ENCODE measurements at regions not wholly inside any gene's neighbourhood (a gene's known extent, or its start where the extent isn't known, plus 50 kb on each side); places are given as distances from the start of the nearest gene placed in this dataset.
"Not testable (repeated sequence)": the region's sequence is repeated elsewhere in the genome, so short reads cannot be mapped to it uniquely, and the experiment has no call there.

DNA sequence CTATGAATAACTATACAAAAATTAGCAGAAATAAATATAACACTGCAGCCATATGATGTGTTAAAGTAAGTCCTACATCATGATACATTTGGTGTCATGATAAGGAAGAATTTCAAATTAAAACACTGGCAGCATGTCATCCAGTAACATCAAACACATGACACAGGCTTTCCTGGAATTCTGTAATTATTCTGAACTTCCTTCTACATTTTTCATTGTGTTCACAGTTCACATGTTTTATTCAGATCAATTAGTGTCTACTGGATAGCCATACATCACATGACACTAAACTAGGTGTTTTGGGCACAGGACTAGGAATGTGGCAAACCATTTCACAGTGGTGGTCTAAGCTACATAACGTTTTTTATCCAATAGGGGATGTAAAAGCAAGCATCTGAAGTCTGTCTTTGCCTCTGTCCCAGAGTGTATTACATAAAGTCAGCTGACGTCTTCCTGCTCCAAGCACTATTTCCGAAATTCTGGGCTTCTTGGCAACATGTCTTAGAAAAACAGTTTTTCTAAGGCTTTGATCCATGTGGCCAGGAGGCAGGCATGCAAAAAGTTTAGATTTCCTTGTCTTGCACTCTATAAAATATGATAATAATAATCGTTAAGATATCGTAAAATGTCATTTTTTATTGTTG, 707.9 kb downstream of the CENPC start:
- DNase-seq (ENCODE audit: low spot score): no peak

DNA sequence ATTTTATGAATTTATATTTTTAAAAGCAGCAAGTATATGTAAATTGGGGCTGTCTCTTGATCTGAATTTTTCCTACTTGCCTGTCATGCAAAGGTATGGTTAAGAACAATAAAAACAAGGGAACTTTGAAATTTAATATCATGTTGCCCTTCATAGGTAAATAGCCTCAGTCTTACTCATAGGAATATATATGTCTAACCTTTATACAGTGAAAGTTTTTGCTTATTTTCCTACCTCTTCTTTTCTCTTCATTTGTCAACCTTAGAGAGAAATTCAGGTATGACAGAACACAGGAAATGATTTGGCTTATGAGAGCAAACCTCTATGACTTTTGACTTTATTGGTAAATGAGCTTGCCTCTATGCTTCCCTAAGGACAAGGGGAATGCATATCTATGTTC, 716.0 kb downstream of the CENPC start:
- no peak for DNase-seq (ENCODE audit: low spot score)

DNA sequence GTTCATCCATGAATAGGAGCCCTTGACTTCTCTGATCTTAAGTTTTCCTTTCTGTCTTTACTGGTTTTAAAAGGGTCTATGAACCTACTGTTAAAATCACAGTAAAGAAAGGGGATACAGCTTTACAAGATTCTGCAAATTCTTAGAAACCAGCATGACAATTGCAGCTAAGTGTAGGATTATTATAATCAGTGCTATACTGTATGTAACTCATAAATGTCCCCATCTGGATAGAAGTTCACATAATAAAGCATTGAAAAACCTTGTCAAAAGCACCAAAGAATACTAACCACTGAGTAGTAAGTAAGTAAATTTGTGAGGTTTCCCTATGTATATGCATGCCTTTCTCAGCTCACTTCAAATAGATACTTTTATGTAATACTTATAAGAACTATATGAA, 724.6 kb downstream of the CENPC start:
- DNase-seq (ENCODE audit: low spot score): no peak

DNA sequence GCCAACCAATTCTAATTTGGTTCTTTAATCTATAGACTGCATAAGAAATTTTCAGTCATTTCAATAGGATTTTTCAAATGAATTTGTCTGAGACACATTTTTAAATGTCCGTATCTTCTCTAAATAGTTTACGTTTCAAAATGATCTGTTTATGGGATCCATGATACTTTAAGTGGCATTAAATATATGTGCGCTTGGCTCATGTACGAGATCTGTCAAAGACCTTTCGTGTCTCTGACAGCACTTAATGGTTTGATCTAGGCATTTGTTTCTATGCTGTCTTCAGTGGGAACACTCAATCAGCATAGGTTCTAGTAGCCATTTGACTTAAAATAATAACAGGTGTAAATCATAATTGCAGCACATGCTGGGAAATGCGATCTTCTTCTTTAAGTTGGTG, 731.0 kb downstream of the CENPC start:
- no peak for DNase-seq (ENCODE audit: low spot score)

DNA sequence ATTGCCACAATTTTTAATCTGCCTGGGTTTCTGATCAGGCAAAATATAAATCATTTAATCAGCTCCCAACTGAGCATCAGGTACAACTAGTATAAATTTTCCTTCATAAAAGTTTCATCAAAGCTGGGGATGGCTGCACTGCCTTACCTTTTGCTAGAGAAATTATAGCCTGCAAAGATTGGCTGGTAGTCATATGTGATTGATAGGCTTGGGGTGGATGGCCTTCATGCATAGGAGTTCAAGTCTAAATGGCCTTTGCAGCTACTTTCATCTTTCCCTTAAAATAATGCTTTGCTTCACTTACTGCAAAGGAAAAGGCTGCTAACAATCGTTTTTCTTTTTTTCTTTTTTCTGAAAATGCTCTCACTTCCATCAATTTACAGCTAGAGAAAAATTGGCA, 739.7 kb downstream of the CENPC start:
- DNase-seq (ENCODE audit: low spot score): no peak

DNA sequence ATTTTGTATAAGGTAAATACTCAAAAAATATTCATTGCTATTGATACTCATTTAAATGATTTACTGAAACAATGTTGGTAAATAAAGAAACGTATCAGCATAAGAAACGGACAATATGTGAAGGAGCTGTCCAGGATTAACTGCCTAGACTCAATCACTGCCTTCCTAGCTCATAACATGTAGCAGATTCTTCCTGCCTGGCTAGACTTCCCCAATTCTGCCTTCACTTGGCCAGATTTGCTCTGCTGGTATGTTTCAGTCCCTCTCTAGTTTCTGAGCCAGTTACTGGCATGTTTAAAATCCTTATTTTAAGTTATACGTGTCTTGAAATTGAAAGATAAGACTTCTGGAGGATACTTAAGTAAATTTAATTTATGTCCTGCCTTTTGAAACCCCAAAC, 740.3 kb downstream of the CENPC start:
- no peak for DNase-seq (ENCODE audit: low spot score)

DNA sequence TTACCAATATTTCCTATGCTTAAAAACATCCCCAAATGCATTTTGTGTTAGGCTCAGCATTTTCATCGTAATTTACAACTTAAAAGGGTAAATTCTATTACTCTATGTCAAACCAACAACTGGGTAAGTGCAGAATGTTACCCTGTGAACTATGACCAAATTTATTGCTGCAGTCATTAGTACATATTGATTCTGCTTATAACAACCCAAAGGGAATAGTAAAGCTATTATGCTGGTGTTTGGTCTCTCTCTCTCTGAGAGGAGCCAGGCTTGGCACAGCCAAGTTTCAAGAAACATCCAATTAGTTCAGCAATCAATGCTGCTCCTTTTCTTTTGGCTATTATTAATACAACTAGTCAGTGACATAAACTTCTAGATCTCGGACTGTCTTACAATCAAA, 747.7 kb downstream of the CENPC start:
- no peak for DNase-seq (ENCODE audit: low spot score)

DNA sequence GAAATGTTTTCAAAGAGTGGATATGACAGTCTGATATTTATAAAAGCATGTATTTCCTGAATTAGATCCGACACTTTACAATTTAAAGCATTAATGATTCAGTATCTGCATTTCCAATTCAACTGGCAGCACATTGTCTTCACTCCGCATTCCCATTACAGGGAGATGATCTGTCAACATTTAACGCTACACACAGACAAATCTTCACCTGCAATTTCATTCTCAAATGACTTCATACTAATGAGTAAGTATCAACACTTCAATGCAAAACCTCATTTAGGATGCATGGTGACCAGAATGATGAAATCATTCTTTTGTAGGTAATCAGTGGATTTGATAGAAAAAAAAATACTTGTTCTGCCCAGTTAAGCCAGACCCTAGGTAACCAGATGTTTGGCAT, 749.6 kb downstream of the CENPC start:
- no peak for DNase-seq (ENCODE audit: low spot score)

DNA sequence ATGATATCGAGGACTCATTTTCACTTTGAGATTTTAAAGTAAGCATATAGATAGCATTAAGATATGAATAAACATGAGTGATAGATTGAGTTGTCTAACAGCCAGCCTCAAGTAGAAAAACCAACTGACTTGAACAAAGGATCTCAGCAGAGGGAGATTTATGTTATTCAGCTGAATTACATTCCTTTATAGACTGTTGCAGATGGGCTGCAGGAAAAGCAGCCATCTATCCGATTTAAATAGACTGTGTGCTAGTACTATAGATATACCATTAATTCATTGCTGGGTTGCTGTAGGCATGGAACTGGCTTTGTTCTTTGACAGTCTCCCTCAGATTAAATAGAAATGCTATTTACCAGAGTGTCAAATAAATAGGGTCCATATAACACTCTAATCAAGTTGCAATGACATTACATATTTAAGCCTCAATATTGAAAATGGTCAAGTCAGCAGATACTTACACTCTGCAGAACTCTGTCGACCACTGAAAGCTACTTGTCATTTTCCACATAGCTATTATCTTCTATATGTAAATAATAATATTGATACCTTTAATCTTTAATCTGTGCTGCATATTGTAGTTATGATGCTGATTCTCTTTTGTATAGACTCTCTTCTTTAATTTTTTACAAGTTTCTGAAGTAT, 750.8 kb downstream of the CENPC start:
- DNase-seq (ENCODE audit: low spot score): no peak

DNA sequence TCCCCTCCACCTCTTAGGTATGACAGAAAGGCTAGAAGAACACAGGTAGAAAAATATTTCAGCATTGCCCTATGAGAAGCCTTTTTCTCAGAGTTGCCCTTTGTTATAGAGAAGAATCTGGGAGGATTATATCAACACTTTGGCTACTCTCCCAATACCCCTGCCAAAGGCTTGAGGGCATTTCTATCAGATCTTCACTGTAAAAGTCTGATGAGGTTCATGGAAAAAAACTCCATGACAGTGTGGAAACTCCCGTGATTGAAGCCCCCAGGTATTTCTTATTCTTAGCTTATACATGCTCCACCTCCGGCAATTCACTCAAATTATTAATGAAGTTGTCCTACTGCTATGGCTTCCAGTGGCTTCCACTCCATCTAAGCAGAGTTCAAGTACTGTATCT, 753.6 kb downstream of the CENPC start:
- no peak for DNase-seq (ENCODE audit: low spot score)

DNA sequence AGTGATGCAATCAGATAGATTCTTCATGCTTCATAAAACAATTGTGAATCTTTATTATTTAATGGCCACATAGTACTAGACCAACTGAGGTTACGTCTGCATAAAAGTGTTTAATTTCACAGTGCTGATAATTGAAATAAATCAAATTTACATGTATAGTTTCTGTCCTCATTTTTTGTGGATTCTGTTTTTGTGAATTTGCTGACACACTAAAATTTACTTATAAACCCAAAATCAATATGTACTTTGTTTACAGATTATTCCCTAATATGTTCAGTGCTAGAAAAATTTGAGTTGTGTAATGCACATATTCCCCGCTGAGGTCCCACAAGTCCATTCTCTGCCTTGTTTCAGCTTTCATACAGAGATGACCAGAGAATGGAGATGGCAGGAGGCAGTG, 759.8 kb downstream of the CENPC start:
- no peak for DNase-seq (ENCODE audit: low spot score)

DNA sequence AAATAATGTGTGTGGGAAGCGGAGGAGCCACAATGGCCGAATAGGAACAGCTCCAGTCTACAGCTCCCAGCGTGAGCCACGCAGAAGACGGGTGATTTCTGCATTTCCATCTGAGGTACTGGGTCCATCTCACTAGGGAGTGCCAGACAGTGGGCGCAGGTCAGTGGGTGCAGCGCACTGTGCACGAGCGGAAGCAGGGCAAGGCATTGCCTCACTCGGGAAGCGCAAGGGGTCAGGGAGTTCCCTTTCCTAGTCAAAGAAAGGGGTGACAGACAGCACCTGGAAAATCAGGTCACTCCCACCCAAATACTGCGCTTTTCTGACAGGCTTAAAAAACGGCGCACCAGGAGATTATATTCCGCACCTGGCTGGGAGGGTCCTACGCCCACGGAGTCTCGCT, 762.6 kb downstream of the CENPC start:
- not testable (repeated sequence) for DNase-seq (ENCODE audit: low spot score)

DNA sequence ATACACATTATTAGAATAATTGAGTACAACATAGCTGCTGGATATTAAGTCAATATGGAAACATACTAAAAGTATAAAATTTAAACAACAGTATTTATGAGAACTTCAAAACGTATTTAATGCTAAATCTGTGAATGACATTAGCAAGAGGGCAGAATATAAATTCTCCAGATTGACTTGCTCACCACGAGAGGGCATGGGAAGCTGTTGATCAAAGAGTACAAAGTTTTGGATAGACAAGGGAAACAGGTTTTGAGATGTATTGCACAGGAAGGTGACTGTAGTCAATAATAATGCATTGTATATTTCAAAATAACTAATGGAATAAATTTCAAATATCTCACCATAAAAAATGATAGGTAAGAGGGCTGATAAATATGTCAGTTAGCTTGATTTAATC, 768.2 kb downstream of the CENPC start:
- DNase-seq (ENCODE audit: low spot score): no peak

DNA sequence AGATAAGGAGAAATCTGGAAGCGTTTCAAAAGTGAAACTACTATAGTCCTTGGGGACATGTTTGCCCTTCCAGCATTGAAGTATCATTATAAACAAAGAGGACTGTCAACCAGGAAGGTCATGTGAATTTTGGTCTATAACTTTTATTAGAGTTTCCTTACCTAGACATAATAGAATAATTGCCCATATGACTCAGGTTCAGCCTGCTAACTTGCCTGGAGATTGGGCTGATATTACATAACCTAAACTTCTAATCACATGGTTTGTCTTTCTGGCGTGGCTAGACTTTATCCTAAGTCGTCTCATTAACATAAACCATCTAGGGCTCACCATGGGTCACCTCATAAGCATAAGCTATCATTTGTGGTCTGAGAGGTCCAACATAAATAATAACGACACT, 775.9 kb downstream of the CENPC start:
- DNase-seq (ENCODE audit: low spot score): no peak

DNA sequence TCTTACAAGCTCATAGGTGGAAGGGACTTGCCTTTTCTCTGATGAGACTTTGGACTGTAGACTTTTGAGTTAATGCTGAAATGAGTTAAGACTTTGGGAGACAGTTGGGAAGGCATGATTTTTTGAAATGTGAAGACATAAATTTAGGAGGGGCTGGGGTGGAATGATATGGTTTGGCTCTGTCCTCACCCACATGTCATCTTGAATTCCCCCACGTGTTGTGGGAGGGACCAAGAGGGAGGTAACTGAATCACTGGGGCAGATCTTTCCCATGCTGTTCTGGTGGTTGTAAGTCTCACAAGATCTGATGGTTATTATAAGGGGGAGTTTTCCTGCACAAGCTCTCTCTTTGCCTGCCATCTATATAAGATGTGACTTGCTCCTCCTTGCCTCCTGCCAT, 777.9 kb downstream of the CENPC start:
- DNase-seq (ENCODE audit: low spot score): no peak

DNA sequence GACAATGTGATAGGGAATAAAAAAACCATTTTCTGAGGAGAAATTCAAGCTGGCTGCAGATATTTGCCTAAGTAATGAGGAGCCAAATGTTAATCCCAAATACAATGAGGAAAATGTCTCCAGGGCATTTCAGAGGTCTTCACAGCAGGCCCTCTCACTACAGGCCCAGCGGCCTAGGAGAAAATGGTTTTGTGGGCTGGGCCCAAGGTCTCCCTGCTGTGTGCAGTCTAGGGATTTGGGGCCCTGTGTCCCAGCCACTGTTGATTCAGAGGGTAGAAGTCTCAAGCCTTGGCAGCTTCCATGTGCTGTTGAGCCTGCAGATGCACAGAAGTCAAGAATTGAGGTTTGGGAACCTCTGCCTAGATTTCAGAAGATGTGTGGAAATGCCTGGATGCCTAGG, 778.7 kb downstream of the CENPC start:
- no peak for DNase-seq (ENCODE audit: low spot score)

DNA sequence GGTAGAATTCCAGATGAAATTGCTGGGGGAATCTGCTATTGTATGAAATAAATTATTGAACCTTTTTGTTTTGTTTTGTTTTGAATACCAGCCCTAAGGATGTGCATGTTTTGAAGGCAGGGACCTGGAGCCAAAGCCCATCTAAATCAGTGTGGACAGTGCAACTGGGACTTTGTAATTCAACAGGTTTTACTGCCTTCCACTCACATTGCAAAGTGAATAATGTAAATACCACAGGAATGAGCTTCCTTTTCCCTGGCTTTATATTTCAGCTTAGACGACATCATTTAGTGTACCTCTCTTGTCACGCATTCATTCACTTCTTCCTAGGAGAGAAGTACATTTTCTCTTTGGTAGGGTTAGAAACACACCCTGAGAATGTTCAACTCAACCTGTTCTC, 795.0 kb downstream of the CENPC start:
- no peak for DNase-seq (ENCODE audit: low spot score)

DNA sequence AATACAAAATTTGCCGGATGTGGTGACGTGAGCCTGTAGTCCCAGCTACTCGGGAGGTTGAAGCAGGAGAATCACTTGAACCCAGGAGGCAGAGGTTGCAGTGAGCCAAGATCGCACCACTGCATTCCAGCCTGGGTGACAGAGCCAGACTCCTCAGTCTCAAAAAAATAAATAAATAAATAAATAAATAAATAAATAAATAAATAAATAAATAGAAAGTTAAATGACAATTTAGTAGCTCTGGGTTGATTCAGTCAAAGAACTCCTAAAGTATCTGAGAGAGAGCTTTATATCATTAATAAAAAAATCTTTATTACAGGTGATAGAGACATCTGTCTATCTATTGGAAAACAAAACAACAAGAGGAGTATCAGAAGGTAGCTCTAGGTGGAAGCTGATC, 798.4 kb downstream of the CENPC start:
- not testable (repeated sequence) for DNase-seq (ENCODE audit: low spot score)

DNA sequence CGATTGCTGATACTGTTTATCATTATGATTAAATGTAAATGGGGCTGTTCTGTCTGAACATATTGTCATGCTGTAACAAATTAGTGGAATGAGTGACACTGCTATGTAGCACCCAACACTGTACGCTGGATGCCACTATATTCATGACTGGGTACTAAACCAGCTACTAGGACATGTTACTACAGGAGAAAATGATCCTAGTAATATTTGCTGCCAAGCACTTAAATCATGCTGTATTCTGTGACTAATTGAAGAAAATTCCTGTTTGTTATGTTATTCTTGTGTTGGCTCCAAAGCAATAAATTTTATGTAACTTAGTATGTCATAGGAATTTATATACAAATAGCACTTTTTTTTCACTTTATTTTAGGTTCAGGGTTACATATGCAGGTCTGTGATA, 804.2 kb downstream of the CENPC start:
- DNase-seq (ENCODE audit: low spot score): no peak

DNA sequence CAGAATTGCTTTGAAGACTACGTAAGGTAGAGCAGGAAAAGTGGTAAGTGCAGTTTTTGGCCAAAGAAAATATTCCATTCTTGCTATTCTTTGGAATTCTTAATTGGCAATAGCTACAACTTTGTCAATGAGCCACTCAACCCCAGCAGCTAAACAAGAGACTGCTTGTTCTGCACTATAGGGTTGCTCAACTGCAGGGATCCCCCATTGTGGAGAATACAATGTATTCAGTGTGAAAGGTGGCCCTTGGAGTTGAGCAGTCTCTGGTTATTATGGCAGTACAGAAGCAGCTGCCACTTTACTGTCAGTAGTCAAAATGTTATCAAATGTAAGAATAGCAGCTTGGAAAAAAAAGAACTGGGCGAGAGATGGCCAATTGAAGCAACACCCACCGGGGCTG, 808.7 kb downstream of the CENPC start:
- DNase-seq (ENCODE audit: low spot score): no peak

DNA sequence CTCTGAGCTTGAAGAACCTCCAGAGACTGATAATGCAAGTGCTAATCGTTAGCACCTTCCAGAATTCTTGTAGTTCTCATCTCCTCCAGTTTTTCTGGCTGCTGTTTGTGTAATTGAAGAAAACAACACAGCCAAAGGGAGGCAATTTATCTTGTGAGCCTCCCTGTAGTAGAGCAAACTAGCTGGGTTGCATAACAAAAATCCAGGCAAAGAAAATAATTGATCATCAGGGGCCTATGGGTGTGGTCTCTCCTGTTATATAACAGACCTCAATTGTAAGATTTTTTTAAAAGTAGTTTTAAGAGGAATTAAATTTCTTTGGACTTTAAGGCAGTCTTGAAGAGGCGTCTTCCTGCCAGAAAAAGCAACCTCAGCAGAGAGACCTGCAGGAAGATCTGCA, 817.0 kb downstream of the CENPC start:
- DNase-seq (ENCODE audit: low spot score): no peak

DNA sequence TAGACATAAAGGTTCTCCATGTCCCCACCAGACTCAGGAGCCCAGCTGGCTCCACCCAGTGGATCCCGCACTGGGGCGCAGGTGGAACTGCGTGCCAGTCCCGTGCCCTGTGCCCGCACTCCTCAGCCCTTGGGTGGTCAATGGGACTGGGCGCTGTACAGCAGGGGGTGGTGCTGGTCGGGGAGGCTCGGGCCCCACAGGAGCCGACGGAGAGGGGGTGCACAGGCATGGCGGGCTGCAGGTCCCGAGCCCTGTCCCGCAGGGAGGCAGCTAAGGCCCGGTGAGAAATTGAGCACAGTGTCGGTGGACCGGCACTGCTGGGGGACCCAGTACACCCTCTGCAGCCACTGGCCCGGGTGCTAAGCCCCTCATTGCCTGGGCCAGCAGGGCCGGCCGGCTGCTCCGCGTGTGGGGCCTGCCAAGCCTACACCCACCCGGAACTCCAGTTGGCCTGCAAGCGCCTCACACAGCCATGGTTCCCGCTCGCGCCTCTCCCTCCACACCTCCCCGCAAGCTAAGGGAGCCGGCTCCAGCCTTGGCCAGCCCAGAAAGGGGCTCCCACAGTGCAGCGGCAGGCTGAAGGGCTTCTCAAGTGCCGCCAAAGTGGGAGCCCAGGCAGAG, 832.9 kb downstream of the CENPC start:
- DNase-seq (ENCODE audit: low spot score): not testable (repeated sequence)

DNA sequence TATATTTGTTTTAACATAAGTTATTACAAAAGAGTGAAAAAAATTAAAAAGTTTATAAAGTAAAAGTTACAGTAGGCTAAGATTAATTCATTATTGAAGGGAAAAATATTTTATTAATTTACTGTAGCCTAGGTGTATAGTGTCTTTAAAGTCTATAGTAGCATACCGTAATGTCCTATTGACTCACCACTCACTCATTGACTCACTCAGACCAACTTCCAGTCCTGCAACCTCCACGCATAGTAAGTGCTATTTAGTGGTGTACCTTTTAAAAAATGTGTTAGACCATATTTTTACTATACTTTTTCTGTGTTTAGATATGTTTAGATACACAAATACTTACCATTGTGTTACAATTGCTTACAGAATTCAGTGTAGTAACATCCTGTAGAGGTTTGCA, 841.1 kb downstream of the CENPC start:
- DNase-seq (ENCODE audit: low spot score): no peak

DNA sequence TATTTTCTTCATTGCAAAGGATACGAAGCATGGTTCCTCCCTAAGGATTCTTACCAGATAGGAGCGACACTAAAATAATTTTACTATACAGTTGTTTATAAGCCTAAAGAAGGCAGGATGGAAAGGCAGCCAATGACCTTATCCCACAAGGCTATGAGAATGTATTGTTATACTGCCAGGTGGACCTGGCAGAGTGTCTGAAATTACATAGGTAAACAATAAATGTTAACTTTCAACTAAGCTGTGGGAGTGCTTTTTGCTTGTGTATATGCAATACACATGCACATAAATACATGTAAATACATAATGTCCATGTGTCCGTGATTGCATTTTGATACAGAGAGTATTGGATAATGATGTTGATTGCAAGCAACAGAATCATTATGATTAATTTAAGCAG, 850.6 kb downstream of the CENPC start:
- DNase-seq (ENCODE audit: low spot score): no peak

Data from kidney tubule cell (primary cell).